ENCODE measurements at regions not wholly inside any gene's neighbourhood (a gene's known extent, or its start where the extent isn't known, plus 50 kb on each side); places are given as distances from the start of the nearest gene placed in this dataset.

DNA sequence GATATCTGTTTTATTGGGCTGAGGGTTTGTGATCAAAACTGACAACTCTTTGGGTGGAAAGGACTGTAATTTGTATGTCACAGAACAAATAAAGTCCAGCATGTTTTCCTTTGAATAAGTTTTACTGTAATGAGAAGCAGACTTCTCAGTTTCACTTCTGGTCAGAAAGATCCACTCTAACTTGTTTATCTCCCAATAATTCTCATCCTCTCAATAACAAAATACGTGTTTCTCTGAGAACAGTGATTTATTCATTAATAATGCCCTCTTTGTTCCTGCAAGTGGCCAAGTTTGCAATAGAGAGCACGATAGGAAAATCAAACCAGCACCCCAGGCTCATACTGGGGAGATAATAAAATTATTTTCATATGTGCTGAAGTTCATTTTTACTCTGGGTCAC lies 190.6 kb downstream of the CNTN3 start:
- no peak for DNase-seq
- Histone ChIP-seq H3K27me3 (no peaks in the 10 kb centered on the region), H3K27ac (no peak overlapping the region), H3K4me3 (no peak overlapping the region), H3K9me3 (no peaks in the 10 kb centered on the region), H3K36me3 (no peaks in the 10 kb centered on the region), H3K4me1 (no peaks in the 10 kb centered on the region)
- no peak for ATAC-seq (ENCODE audit: low FRiP score in 2 of 2)
- 67 to 70% methylated on average over 2 of the region's 2 CpGs for WGBS, 2 donors
- TF ChIP-seq EP300 (IDR thresholded peaks at IDR 0.05) (no peak), POLR2A (IDR thresholded peaks at IDR 0.05) (no peak)

GRCh38 chr3:74420538-74421124 lies 193.8 kb downstream of the CNTN3 start:
- no peak for DNase-seq
- H3K27me3 ChIP-seq: no peaks in the 10 kb centered on the region
- no peak for ATAC-seq (ENCODE audit: low FRiP score in 2 of 2)
- H3K9me3 ChIP-seq: no peaks in the 10 kb centered on the region
- H3K4me1 ChIP-seq: no peaks in the 10 kb centered on the region
- H3K27ac ChIP-seq: no peak overlapping the region
- H3K36me3 ChIP-seq: no peaks in the 10 kb centered on the region
- TF ChIP-seq POLR2A (IDR thresholded peaks at IDR 0.05) (no peak), EP300 (IDR thresholded peaks at IDR 0.05) (no peak), POLR2AphosphoS5 (IDR thresholded peaks at IDR 0.05) (no peak)
- TF ChIP-seq, protein P1, sequence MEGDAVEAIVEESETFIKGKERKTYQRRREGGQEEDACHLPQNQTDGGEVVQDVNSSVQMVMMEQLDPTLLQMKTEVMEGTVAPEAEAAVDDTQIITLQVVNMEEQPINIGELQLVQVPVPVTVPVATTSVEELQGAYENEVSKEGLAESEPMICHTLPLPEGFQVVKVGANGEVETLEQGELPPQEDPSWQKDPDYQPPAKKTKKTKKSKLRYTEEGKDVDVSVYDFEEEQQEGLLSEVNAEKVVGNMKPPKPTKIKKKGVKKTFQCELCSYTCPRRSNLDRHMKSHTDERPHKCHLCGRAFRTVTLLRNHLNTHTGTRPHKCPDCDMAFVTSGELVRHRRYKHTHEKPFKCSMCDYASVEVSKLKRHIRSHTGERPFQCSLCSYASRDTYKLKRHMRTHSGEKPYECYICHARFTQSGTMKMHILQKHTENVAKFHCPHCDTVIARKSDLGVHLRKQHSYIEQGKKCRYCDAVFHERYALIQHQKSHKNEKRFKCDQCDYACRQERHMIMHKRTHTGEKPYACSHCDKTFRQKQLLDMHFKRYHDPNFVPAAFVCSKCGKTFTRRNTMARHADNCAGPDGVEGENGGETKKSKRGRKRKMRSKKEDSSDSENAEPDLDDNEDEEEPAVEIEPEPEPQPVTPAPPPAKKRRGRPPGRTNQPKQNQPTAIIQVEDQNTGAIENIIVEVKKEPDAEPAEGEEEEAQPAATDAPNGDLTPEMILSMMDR (IDR thresholded peaks at IDR 0.05): no peak
- 59 to 84% methylated on average over 2 of the region's 2 CpGs for WGBS, 2 donors
- H3K4me3 ChIP-seq: no peak overlapping the region

DNA sequence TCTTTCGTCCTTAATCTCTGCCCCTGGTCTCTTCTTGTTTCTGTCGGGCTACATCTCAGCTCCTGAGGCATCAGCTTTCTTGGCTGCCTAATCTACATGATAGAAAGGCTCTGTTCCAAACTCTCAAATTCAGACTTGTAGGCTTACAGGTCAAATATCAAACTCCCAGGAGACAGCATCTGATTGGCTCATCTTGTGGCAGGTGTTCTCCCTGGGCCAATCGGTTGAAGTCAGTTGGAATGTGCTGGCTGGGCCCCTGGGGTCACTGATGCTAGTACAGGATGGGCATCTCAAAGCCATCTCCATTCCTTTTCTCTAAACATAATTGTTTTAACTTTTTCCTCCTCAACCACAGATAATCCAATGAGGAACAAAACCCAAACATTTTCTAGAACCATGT lies 198.7 kb downstream of the CNTN3 start:
- DNase-seq: no peak
- no peak overlapping the region for H3K4me3 ChIP-seq
- ATAC-seq (ENCODE audit: low FRiP score in 2 of 2): no peak
- no peaks in the 10 kb centered on the region for H3K27me3 ChIP-seq
- H3K4me1 ChIP-seq: no peaks in the 10 kb centered on the region
- TF ChIP-seq POLR2AphosphoS5 (IDR thresholded peaks at IDR 0.05): no peak
- TF ChIP-seq EP300 (IDR thresholded peaks at IDR 0.05): no peak
- no peak for TF ChIP-seq POLR2A (IDR thresholded peaks at IDR 0.05)
- TF ChIP-seq, protein P1 (IDR thresholded peaks at IDR 0.05): no peak
- no peaks in the 10 kb centered on the region for H3K36me3 ChIP-seq
- no peak overlapping the region for H3K27ac ChIP-seq
- 82 to 83% methylated on average over 3 of the region's 3 CpGs for WGBS, 2 donors
- no peaks in the 10 kb centered on the region for H3K9me3 ChIP-seq

DNA sequence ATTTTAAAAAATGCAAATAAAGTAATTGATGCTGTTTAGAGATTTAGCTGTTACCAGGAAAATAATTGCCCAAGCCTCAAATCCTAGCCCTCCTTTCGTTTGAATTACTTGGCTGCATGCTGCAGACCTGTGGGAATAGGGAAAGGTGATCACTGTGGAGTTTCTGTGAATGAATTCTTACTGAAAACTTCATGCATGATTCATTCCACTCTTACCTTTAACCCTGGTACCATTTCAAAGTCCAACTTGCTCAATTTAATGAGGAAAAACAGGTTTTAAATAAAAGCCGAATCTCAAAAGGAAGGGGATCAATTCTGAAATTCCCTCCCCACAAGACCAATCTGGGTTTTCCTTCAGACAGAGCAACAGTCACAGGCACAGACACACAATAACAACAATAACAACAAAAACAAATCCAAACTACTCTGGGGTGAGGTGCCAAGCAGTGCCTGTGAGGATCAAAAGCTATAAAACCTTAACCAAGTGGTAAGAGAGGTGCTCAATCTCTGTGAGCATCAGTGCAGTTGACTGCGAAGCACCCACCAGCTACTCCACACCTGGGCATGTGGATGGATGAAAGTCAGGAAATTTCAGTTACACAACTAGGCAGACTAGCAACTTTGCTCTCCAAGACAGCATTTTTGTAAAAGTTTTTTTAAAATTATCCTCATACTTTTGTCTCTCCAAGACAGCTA lies 200.8 kb downstream of the CNTN3 start:
- no peaks in the 10 kb centered on the region for H3K27me3 ChIP-seq
- DNase-seq (no peak), ATAC-seq (ENCODE audit: low FRiP score in 2 of 2) (no peak)
- H3K27ac ChIP-seq: no peak overlapping the region
- 48 to 65% methylated on average over 3 of the region's 3 CpGs for WGBS, 2 donors
- H3K9me3 ChIP-seq: no peaks in the 10 kb centered on the region
- no peak overlapping the region for H3K4me3 ChIP-seq
- no peaks in the 10 kb centered on the region for H3K4me1 ChIP-seq
- no peaks in the 10 kb centered on the region for H3K36me3 ChIP-seq
- no peak for TF ChIP-seq EP300 (IDR thresholded peaks at IDR 0.05)
- TF ChIP-seq, protein P1 (IDR thresholded peaks at IDR 0.05): no peak
- no peak for TF ChIP-seq POLR2A (IDR thresholded peaks at IDR 0.05)
- TF ChIP-seq POLR2AphosphoS5 (IDR thresholded peaks at IDR 0.05): no peak

DNA sequence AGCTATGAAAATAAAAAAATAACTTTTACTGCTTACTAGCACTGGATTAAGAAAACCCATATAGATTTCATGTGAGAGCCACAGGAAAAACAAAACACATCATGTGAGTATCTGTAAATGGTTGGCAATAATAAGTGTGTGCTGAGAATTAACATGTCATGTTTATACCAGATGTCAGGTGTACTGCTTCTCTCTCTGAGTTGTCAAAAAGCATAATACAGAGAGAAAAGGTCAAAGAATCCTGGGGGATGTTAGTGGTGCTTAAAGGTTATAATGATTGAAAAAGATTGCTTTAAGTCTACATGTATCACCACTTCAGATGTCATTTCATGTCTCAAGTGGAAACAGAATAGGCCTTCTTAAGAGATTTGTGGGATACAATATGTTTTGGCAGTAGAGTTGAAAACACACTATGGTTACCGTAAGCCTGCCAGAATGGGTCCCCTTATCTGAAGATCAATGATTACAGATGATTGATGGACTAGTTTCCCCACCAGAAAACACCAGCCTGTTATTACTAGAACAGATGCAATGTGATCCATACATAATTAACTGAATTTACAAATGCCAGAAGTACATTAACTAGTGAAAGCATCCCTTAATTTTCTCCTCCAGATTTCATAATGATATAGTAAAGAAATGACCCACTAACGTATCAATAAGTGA lies 204.1 kb downstream of the CNTN3 start:
- no peak for TF ChIP-seq EP300 (IDR thresholded peaks at IDR 0.05)
- no peak for TF ChIP-seq POLR2AphosphoS5 (IDR thresholded peaks at IDR 0.05)
- no peak for TF ChIP-seq POLR2A (IDR thresholded peaks at IDR 0.05)
- TF ChIP-seq, protein P1 (IDR thresholded peaks at IDR 0.05): no peak
- DNase-seq (no peak), ATAC-seq (ENCODE audit: low FRiP score in 2 of 2) (no peak)
- Histone ChIP-seq H3K4me1 (no peaks in the 10 kb centered on the region), H3K36me3 (no peaks in the 10 kb centered on the region), H3K9me3 (no peaks in the 10 kb centered on the region), H3K27ac (no peak overlapping the region), H3K27me3 (no peaks in the 10 kb centered on the region), H3K4me3 (no peak overlapping the region)
- 64 to 66% methylated on average over 2 of the region's 2 CpGs for WGBS, 2 donors

All from upper lobe of left lung (tissue), 6 donors.